ENCODE measurements at regions not wholly inside any gene's neighbourhood (a gene's known extent, or its start where the extent isn't known, plus 50 kb on each side); places are given as distances from the start of the nearest gene placed in this dataset.

GRCh38 chr17:71726341-71726740 is 394.5 kb upstream of the SOX9 start:
- TF ChIP-seq CTCF (IDR thresholded peaks at IDR 0.05; ENCODE audit: insufficient read depth, low read length, poor library complexity, severe bottlenecking) (no peak), EZH2phosphoT487 (conservative IDR thresholded peaks at IDR 0.05; ENCODE audit: low read length) (no peak)
